Peyer's patch (tissue), 4 donors: ENCODE measurements at regions not wholly inside any gene's neighbourhood (a gene's known extent, or its start where the extent isn't known, plus 50 kb on each side); places are given as distances from the start of the nearest gene placed in this dataset.

Source experiments
- POLR2A ChIP-seq, 2 donors: fragments of 450-650 bp; IDR thresholded peaks; one replicate each; pipeline ENCODE4 v1.5.1; 2017; ENCODE audit warnings: antibody characterized with exemption in 2 of 2, mild to moderate bottlenecking in 2 of 2, moderate library complexity in 2 of 2
- TF ChIP-seq, protein P1 (sequence below), 6 experiments: fragments of 450-650 bp in 4 of 6; fragments of 200-600 bp in 2 of 6; sonication (generic) in 1 of 6; IDR thresholded peaks; one replicate each; pipeline ENCODE4 v1.5.1; 2017 to 2019; ENCODE audit warnings: antibody characterized with exemption in 6 of 6, mild to moderate bottlenecking in 3 of 6, moderate library complexity in 1 of 6

DNA sequence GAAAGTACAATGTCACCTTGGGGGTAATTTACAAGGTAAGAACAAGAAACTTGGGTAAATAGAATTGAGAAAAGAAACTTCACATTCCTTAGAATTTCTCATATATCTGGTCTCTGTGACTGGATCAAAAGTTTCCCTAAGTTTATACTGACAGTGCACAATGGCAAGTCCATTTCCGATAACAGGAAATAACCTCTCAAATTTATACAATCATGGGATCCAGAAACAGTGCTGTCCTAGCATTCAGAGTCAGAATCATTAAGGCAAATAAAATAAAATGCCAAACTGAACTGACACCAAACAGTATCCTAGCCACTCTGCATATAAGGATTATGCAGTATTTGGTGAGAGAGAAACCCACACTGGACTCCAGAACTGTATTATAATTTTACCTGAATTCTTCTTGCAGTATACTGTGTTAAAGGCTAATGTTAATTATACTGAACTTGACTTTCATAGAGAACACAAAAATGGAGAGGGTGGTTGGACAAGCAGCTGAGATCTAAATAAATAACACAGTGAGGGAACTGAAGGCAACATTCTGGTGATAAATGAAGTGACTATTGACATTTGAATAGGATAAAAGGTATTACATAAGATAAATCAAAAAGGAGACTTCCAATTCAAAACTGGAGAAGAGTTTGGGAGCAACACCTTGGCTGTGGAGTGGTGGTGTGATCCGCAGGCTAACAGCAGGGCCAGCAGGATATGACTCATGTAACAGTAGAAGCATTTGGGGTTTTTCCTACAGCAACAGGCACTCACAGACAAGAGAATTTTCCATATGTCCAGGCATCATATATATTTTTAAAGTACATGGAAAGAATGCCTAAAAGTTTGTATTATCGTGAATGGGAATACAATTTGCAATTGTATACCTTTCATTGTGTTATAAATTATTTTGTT is 932.5 kb upstream of the MIR17HG start:
- TF ChIP-seq POLR2A (IDR thresholded peaks at IDR 0.05) = no peak
- TF ChIP-seq, protein P1, sequence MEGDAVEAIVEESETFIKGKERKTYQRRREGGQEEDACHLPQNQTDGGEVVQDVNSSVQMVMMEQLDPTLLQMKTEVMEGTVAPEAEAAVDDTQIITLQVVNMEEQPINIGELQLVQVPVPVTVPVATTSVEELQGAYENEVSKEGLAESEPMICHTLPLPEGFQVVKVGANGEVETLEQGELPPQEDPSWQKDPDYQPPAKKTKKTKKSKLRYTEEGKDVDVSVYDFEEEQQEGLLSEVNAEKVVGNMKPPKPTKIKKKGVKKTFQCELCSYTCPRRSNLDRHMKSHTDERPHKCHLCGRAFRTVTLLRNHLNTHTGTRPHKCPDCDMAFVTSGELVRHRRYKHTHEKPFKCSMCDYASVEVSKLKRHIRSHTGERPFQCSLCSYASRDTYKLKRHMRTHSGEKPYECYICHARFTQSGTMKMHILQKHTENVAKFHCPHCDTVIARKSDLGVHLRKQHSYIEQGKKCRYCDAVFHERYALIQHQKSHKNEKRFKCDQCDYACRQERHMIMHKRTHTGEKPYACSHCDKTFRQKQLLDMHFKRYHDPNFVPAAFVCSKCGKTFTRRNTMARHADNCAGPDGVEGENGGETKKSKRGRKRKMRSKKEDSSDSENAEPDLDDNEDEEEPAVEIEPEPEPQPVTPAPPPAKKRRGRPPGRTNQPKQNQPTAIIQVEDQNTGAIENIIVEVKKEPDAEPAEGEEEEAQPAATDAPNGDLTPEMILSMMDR (IDR thresholded peaks at IDR 0.05) = no peak
